CD4-positive, alpha-beta T cell treated with Interleukin-6 for 4 hours (primary cell): ENCODE measurements at regions not wholly inside any gene's neighbourhood (a gene's known extent, or its start where the extent isn't known, plus 50 kb on each side); places are given as distances from the start of the nearest gene placed in this dataset.

ENCODE experiments used
- DNase-seq: peaks from one replicate; pipeline ENCODE4 v3.0.0-alpha.2; 2020; ENCODE audit warnings: mixed read lengths

- DNase-seq = no peak
Observed at GRCh38 chr7:7060828-7061599, 121.3 kb upstream of the C1GALT1 start.

GRCh38 chr7:7077945-7078344 lies 104.4 kb upstream of the C1GALT1 start:
- DNase-seq = no peak

- no peak for DNase-seq
Observed at GRCh38 chr7:7080802-7081201, 101.5 kb upstream of the C1GALT1 start.

- DNase-seq = no peak
Observed at GRCh38 chr7:7090460-7090859, 91.9 kb upstream of the C1GALT1 start.

GRCh38 chr7:7098280-7098818 lies 84.0 kb upstream of the C1GALT1 start:
- no peak for DNase-seq

- no peak for DNase-seq
Observed at GRCh38 chr7:7099584-7100014, 82.7 kb upstream of the C1GALT1 start.

GRCh38 chr7:7100432-7100849 lies 81.9 kb upstream of the C1GALT1 start:
- no peak for DNase-seq

GRCh38 chr7:7102906-7103305 lies 79.4 kb upstream of the C1GALT1 start:
- DNase-seq = no peak

GRCh38 chr7:7103343-7104313 lies 78.7 kb upstream of the C1GALT1 start:
- DNase-seq = peak; percentile 18

GRCh38 chr7:7104314-7104698 lies 78.0 kb upstream of the C1GALT1 start:
- DNase-seq = no peak

- DNase-seq = no peak
Observed at GRCh38 chr7:7104971-7105370, 77.4 kb upstream of the C1GALT1 start.

GRCh38 chr7:7105800-7106582 lies 76.4 kb upstream of the C1GALT1 start:
- no peak for DNase-seq

- no peak for DNase-seq
Observed at GRCh38 chr7:7108931-7109330, 73.4 kb upstream of the C1GALT1 start.

GRCh38 chr7:7109934-7110333 lies 72.4 kb upstream of the C1GALT1 start:
- no peak for DNase-seq

GRCh38 chr7:7110706-7111105 lies 71.6 kb upstream of the C1GALT1 start:
- no peak for DNase-seq

- no peak for DNase-seq
Observed at GRCh38 chr7:7112868-7113267, 69.5 kb upstream of the C1GALT1 start.

GRCh38 chr7:7114575-7115291 lies 67.6 kb upstream of the C1GALT1 start:
- DNase-seq = no peak

- no peak for DNase-seq
Observed at GRCh38 chr7:7117935-7118586, 64.3 kb upstream of the C1GALT1 start.

GRCh38 chr7:7118822-7119221 lies 63.5 kb upstream of the C1GALT1 start:
- DNase-seq = no peak

- DNase-seq = no peak
Observed at GRCh38 chr7:7119729-7120128, 62.6 kb upstream of the C1GALT1 start.

GRCh38 chr7:7122033-7122478 lies 60.3 kb upstream of the C1GALT1 start:
- DNase-seq = no peak
